Fibroblast of lung (primary cell): ENCODE measurements at regions not wholly inside any gene's neighbourhood (a gene's known extent, or its start where the extent isn't known, plus 50 kb on each side); places are given as distances from the start of the nearest gene placed in this dataset.

ENCODE experiments used
- DNase-seq, 2 donors: peaks; one replicate each; pipeline versions ENCODE4 v3.0.0 to v3.0.0-alpha.2; 2010; ENCODE audit warnings: low read depth in 2 of 2
- H2AFZ ChIP-seq: 2 replicates; pipeline ENCODE4 v1.5.1; 2012; ENCODE audit warnings: low read length, control low read depth, inconsistent platforms
- H3K27ac ChIP-seq: 2 replicates; pipeline ENCODE4 v1.5.1; 2011; ENCODE audit warnings: low read length, control low read depth; ENCODE audit not compliant: insufficient read depth
- H3K27me3 ChIP-seq: 2 replicates; pipeline ENCODE4 v1.5.1; 2011; ENCODE audit warnings: mild to moderate bottlenecking, low read length; ENCODE audit not compliant: control insufficient read depth, insufficient read depth
- H3K36me3 ChIP-seq: 2 replicates; pipeline ENCODE4 v1.5.1; 2011; ENCODE audit warnings: low read length; ENCODE audit not compliant: control insufficient read depth, insufficient read depth
- H3K4me1 ChIP-seq: 2 replicates; pipeline ENCODE4 v1.5.1; 2011; ENCODE audit warnings: low read length; ENCODE audit not compliant: control insufficient read depth, insufficient read depth; ENCODE audit errors: extremely low read depth
- H3K4me2 ChIP-seq: 2 replicates; pipeline ENCODE4 v1.5.1; 2011; ENCODE audit warnings: low read length, control low read depth; ENCODE audit not compliant: insufficient read depth; ENCODE audit errors: extremely low read depth
- H3K4me3 ChIP-seq, 4 experiments: fragments of 200-600 bp in 1 of 4; sonication (generic) in 1 of 4; replicated peaks in 1 of 4; 2 replicates each; pipeline ENCODE4 v1.5.1; 2011 to 2016; ENCODE audit warnings: low read length in 4 of 4, low read depth in 3 of 4, mild to moderate bottlenecking in 3 of 4, control low read depth in 2 of 4, inconsistent platforms in 1 of 4, mixed read lengths in 1 of 4; ENCODE audit not compliant: insufficient read depth in 1 of 4; ENCODE audit errors: control extremely low read depth in 1 of 4
- H3K79me2 ChIP-seq: 2 replicates; pipeline ENCODE4 v1.5.1; 2012; ENCODE audit warnings: mild to moderate bottlenecking, low read length, inconsistent platforms; ENCODE audit not compliant: control insufficient read depth, insufficient read depth
- H3K9ac ChIP-seq: 2 replicates; pipeline ENCODE4 v1.5.1; 2011; ENCODE audit warnings: mild to moderate bottlenecking, low read length, control low read depth; ENCODE audit not compliant: insufficient read depth
- H3K9me3 ChIP-seq: 2 replicates; pipeline ENCODE4 v1.5.1; 2012; ENCODE audit warnings: low read depth, low read length; ENCODE audit not compliant: control insufficient read depth, insufficient read depth
- H4K20me1 ChIP-seq: 2 replicates; pipeline ENCODE4 v1.5.1; 2011; ENCODE audit warnings: low read length; ENCODE audit not compliant: control insufficient read depth, insufficient read depth; ENCODE audit errors: extremely low read depth
- EZH2 ChIP-seq: IDR thresholded peaks from 2 replicates; pipeline ENCODE4 v1.5.1; 2012; ENCODE audit warnings: low read length, control low read depth, mild to moderate bottlenecking; ENCODE audit errors: missing control alignments
- TF ChIP-seq, protein P1 (sequence below), 2 donors: IDR thresholded peaks in 1 of 2; conservative IDR thresholded peaks in 1 of 2; 1 replicate in 1 of 2; 2 replicates in 1 of 2; pipeline ENCODE4 v1.5.1; 2011 to 2012; ENCODE audit warnings: low read length in 2 of 2, control low read depth in 1 of 2, inconsistent platforms in 1 of 2, low read depth in 1 of 2, mild to moderate bottlenecking in 1 of 2

DNA sequence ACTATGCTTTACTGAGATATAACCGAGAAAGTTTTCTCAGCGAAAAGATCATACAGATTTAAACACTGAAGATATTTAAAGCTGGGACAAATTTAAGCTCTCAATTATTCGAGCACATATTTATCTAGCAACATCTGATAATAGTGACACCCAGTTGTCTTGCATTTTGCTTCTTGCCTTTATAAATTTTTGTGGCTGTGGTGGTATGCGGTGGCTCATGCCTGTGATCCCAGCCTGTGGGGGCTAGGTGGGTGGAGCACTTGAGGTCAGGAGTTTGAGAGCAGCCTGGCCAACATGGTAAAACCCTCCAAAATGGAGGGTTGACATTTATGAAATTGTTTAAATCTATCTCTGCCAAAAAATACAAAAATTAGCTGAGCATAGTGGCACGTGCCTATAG lies 312.2 kb downstream of the SPATA17 start:
- Histone ChIP-seq H3K4me2 (no peak overlapping the region), H3K9me3 (no peaks in the 10 kb centered on the region), H3K27ac (no peak overlapping the region), H4K20me1 (no peaks in the 10 kb centered on the region), H3K4me1 (no peaks in the 10 kb centered on the region), H3K27me3 (no peaks in the 10 kb centered on the region), H3K9ac (no peak overlapping the region), H3K79me2 (no peaks in the 10 kb centered on the region), H3K4me3 (no peak overlapping the region), H3K36me3 (no peaks in the 10 kb centered on the region), H2AFZ (no peak overlapping the region)
- TF ChIP-seq, protein P1, sequence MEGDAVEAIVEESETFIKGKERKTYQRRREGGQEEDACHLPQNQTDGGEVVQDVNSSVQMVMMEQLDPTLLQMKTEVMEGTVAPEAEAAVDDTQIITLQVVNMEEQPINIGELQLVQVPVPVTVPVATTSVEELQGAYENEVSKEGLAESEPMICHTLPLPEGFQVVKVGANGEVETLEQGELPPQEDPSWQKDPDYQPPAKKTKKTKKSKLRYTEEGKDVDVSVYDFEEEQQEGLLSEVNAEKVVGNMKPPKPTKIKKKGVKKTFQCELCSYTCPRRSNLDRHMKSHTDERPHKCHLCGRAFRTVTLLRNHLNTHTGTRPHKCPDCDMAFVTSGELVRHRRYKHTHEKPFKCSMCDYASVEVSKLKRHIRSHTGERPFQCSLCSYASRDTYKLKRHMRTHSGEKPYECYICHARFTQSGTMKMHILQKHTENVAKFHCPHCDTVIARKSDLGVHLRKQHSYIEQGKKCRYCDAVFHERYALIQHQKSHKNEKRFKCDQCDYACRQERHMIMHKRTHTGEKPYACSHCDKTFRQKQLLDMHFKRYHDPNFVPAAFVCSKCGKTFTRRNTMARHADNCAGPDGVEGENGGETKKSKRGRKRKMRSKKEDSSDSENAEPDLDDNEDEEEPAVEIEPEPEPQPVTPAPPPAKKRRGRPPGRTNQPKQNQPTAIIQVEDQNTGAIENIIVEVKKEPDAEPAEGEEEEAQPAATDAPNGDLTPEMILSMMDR (conservative IDR thresholded peaks at IDR 0.05 in 1 of 2, IDR thresholded peaks at IDR 0.05 in 1 of 2; ENCODE audit: low read depth in 1 of 2, low read length in 2 of 2) = no peak
- no peak for TF ChIP-seq EZH2
- DNase-seq = peak in 1 of 2 donors; percentile 9

DNA sequence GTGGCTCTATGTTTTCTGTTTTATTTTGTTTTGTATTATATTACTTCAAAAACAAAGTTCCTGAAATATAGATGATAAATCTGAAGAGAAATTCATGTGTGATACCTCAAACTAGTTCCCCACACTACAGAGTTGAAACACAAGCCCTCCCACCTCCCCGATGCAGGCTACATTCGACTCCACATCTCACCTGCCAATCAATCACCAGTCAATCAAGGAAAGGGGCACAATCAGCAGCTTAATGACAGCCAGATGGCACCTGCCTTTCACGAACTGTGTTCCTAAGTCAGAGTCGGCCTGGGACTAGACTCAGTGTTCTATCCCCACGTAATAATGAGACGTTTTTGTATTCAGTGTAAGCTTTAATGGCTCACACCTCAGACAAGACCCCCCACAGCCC lies 313.4 kb downstream of the SPATA17 start:
- Histone ChIP-seq H3K4me1 (no peaks in the 10 kb centered on the region), H3K36me3 (no peaks in the 10 kb centered on the region), H3K27ac (no peak overlapping the region), H3K79me2 (no peaks in the 10 kb centered on the region), H3K4me2 (no peak overlapping the region), H3K9ac (no peak overlapping the region), H4K20me1 (no peaks in the 10 kb centered on the region), H3K9me3 (no peaks in the 10 kb centered on the region), H3K27me3 (no peaks in the 10 kb centered on the region), H2AFZ (no peak overlapping the region), H3K4me3 (no peak overlapping the region)
- no peak for DNase-seq
- no peak for TF ChIP-seq EZH2
- TF ChIP-seq, protein P1 (conservative IDR thresholded peaks at IDR 0.05 in 1 of 2, IDR thresholded peaks at IDR 0.05 in 1 of 2; ENCODE audit: low read depth in 1 of 2, low read length in 2 of 2) = no peak

DNA sequence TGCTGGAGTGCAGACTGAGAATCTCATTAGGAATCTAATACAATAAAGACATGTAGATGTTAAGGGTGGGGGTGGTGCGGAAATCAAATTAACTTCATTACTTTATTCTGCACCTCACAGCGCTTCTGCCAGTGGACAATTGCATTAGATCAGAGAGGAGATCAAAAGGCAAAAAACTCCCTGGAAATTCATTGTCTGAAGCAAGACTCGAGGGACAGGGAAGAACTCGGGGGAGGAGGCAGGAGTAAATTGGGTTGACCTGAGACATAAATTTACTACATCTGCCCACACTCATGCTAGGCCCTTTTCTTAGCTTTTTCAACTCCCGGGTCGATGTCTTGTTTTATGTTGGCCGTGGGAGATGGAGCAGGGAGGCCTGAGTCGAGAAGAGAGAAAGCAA lies 315.4 kb downstream of the SPATA17 start:
- H3K27ac ChIP-seq = no peak overlapping the region
- H4K20me1 ChIP-seq = no peaks in the 10 kb centered on the region
- H3K79me2 ChIP-seq = no peaks in the 10 kb centered on the region
- no peaks in the 10 kb centered on the region for H3K4me1 ChIP-seq
- no peak overlapping the region for H3K4me2 ChIP-seq
- H3K36me3 ChIP-seq = no peaks in the 10 kb centered on the region
- no peak for DNase-seq
- H2AFZ ChIP-seq = no peak overlapping the region
- H3K4me3 ChIP-seq = no peak overlapping the region
- TF ChIP-seq, protein P1 (conservative IDR thresholded peaks at IDR 0.05 in 1 of 2, IDR thresholded peaks at IDR 0.05 in 1 of 2; ENCODE audit: low read depth in 1 of 2, low read length in 2 of 2) = no peak
- TF ChIP-seq EZH2 = no peak
- H3K27me3 ChIP-seq = no peaks in the 10 kb centered on the region
- H3K9me3 ChIP-seq = no peaks in the 10 kb centered on the region
- no peak overlapping the region for H3K9ac ChIP-seq
